SK-N-SH (cell line): ENCODE measurements at regions not wholly inside any gene's neighbourhood (a gene's known extent, or its start where the extent isn't known, plus 50 kb on each side); places are given as distances from the start of the nearest gene placed in this dataset.
"Not testable (repeated sequence)": the region's sequence is repeated elsewhere in the genome, so short reads cannot be mapped to it uniquely, and the experiment has no call there.

Experiments
- CTCF ChIA-PET: fragments of 300-600, 350-600 bp; formaldehyde crosslinking; extraction: SDS; loops from one replicate; lab custom pipeline; 2021; lab: Yijun Ruan, JAX
- POLR2A ChIA-PET: fragments of 350-600 bp; sonication (Branson Sonifier 250); formaldehyde crosslinking; extraction: SDS; loops from one replicate; lab custom pipeline; 2020; ENCODE audit warnings: antibody characterized with exemption, inconsistent platforms; lab: Yijun Ruan, JAX
- DNase-seq: peaks from one replicate; pipeline ENCODE4 v3.0.0; 2012
- H2AFZ ChIP-seq: fragments of 200-600 bp; sonication (generic); 2 replicates; pipeline ENCODE4 v1.8.1; 2016; ENCODE audit warnings: antibody characterized with exemption, mild to moderate bottlenecking, low read depth
- H3F3A ChIP-seq: fragments of 200-600 bp; sonication (generic); replicated peaks from 2 replicates; pipeline ENCODE3; 2016; ENCODE audit warnings: antibody characterized with exemption, mild to moderate bottlenecking; ENCODE audit not compliant: insufficient read depth
- H3K27ac ChIP-seq, 2 experiments: fragments of 200-500 bp in 1 of 2; fragments of 200-600 bp in 1 of 2; sonication (Bioruptor generic) in 1 of 2; sonication (generic), shearing (Covaris generic) in 1 of 2; 2 replicates each; pipeline versions ENCODE4 v1.5.1 to v1.6.1; 2014 to 2016; ENCODE audit warnings: low read depth in 2 of 2, inconsistent platforms in 1 of 2, low read length in 1 of 2, mild to moderate bottlenecking in 1 of 2, mixed read lengths in 1 of 2
- H3K27me3 ChIP-seq: fragments of 200-600 bp; sonication (generic), shearing (Covaris generic); 2 replicates; pipeline ENCODE4 v1.6.1; 2016; ENCODE audit warnings: mixed run types; ENCODE audit not compliant: insufficient read depth
- H3K36me3 ChIP-seq, 2 experiments: fragments of 200-500 bp in 1 of 2; fragments of 200-600 bp in 1 of 2; sonication (Bioruptor generic) in 1 of 2; sonication (generic) in 1 of 2; replicated peaks in 1 of 2; 2 replicates each; pipeline versions ENCODE3 to v1.5.1; 2014 to 2016; ENCODE audit warnings: low read length in 1 of 2, mild to moderate bottlenecking in 1 of 2; ENCODE audit not compliant: insufficient read depth in 2 of 2, control insufficient read depth in 1 of 2
- H3K4me1 ChIP-seq, 2 experiments: fragments of 200-500 bp in 1 of 2; fragments of 200-600 bp in 1 of 2; sonication (Bioruptor generic) in 1 of 2; sonication (generic), shearing (Covaris generic) in 1 of 2; 2 replicates each; pipeline versions ENCODE4 v1.5.1 to v1.6.1; 2014 to 2016; ENCODE audit warnings: low read depth in 1 of 2, low read length in 1 of 2, mixed run types in 1 of 2; ENCODE audit not compliant: insufficient read depth in 2 of 2, control insufficient read depth in 1 of 2
- H3K4me2 ChIP-seq: fragments of 200-600 bp; sonication (generic), shearing (Covaris generic); 2 replicates; pipeline ENCODE4 v1.6.1; 2017; ENCODE audit warnings: mixed run types
- H3K4me3 ChIP-seq, 2 experiments: fragments of 200-500 bp in 1 of 2; fragments of 200-600 bp in 1 of 2; sonication (Bioruptor generic) in 1 of 2; sonication (generic), shearing (Covaris generic) in 1 of 2; 2 replicates each; pipeline versions ENCODE4 v1.5.1 to v1.8.1; 2014 to 2016; ENCODE audit warnings: low read depth in 2 of 2, inconsistent platforms in 1 of 2, low read length in 1 of 2, mild to moderate bottlenecking in 1 of 2, mixed read lengths in 1 of 2, moderate library complexity in 1 of 2
- H3K79me2 ChIP-seq: fragments of 200-600 bp; sonication (generic); 2 replicates; pipeline ENCODE4 v1.8.1; 2017; ENCODE audit warnings: mild to moderate bottlenecking; ENCODE audit not compliant: insufficient read depth
- H3K9ac ChIP-seq: fragments of 200-600 bp; sonication (generic); 2 replicates; pipeline ENCODE4 v1.6.1; 2017; ENCODE audit warnings: mixed run types
- H3K9me2 ChIP-seq: fragments of 200-600 bp; sonication (generic); 2 replicates; pipeline ENCODE4 v1.6.1; 2017; ENCODE audit warnings: mixed run types
- H3K9me3 ChIP-seq: fragments of 200-600 bp; sonication (generic); 2 replicates; pipeline ENCODE4 v1.6.1; 2017; ENCODE audit warnings: mixed run types, mild to moderate bottlenecking, moderate library complexity
- H4K20me1 ChIP-seq: fragments of 200-600 bp; sonication (generic); 2 replicates; pipeline ENCODE4 v1.6.1; 2017; ENCODE audit warnings: mild to moderate bottlenecking, mixed run types; ENCODE audit not compliant: insufficient read depth
- CTCF ChIP-seq: fragments of 200-600 bp; sonication (generic); IDR thresholded peaks from 2 replicates; pipeline ENCODE4 v1.6.1; 2017; ENCODE audit warnings: antibody characterized with exemption, mild to moderate bottlenecking, moderate library complexity
- ELF1 ChIP-seq: IDR thresholded peaks from 2 replicates; pipeline ENCODE4 v1.4.0; 2012
- EZH2phosphoT487 ChIP-seq: fragments of 200-600 bp; sonication (generic); IDR thresholded peaks from 2 replicates; pipeline ENCODE4 v1.6.1; 2017; ENCODE audit warnings: low read depth, mixed run types, mild to moderate bottlenecking, antibody characterized with exemption, moderate library complexity, borderline replicate concordance
- FOSL2 ChIP-seq: IDR thresholded peaks from 2 replicates; pipeline ENCODE4 v1.4.0; 2012; ENCODE audit warnings: low read depth, mild to moderate bottlenecking, moderate library complexity, borderline replicate concordance
- FOXJ3 ChIP-seq: sonication (generic); formaldehyde crosslinking; IDR thresholded peaks from 2 replicates; pipeline ENCODE4 v1.5.1; 2020; ENCODE audit warnings: mild to moderate bottlenecking, missing genetic modification reagents
- GABPA ChIP-seq: IDR thresholded peaks from 2 replicates; pipeline ENCODE4 v1.4.0; 2012; ENCODE audit warnings: low read depth, mild to moderate bottlenecking
- GATA2 ChIP-seq: sonication (generic); formaldehyde crosslinking; IDR thresholded peaks from 2 replicates; pipeline ENCODE4 v1.5.0; 2020; ENCODE audit warnings: mild to moderate bottlenecking, missing genetic modification reagents
- IRF3 ChIP-seq: fragments of 150-350 bp; IDR thresholded peaks from 2 replicates; pipeline ENCODE4 v1.6.1; 2016; ENCODE audit warnings: mild to moderate bottlenecking, low read depth, low read length
- RCOR1 ChIP-seq: fragments of 150-350 bp; IDR thresholded peaks from 2 replicates; pipeline ENCODE4 v1.6.1; 2017; ENCODE audit warnings: antibody characterized with exemption, low read length
- RFX5 ChIP-seq: IDR thresholded peaks from 2 replicates; pipeline ENCODE4 v1.6.1; 2012; ENCODE audit warnings: mild to moderate bottlenecking, improper control_type of control experiment, low read length
- SIN3A ChIP-seq: IDR thresholded peaks from 2 replicates; pipeline ENCODE4 v1.6.1; 2012; ENCODE audit warnings: low read depth, mild to moderate bottlenecking, low read length, moderate library complexity, borderline replicate concordance
- SMC3 ChIP-seq: IDR thresholded peaks from 2 replicates; pipeline ENCODE4 v1.6.1; 2012; ENCODE audit warnings: low read depth, low read length, improper control_type of control experiment
- TEAD4 ChIP-seq: IDR thresholded peaks from 2 replicates; pipeline ENCODE4 v1.4.0; 2012; ENCODE audit warnings: mild to moderate bottlenecking, borderline replicate concordance; ENCODE audit not compliant: insufficient read depth
- ZBTB33 ChIP-seq: IDR thresholded peaks from 2 replicates; pipeline ENCODE4 v1.4.0; 2012; ENCODE audit warnings: low read depth, borderline replicate concordance
- WGBS: methylation state at CpG from one replicate; pipeline ENCODE4 v1.1.6; 2017; ENCODE audit warnings: low lambda C conversion rate; 5-methylcytosine and 5-hydroxymethylcytosine counted together
- TF ChIP-seq, protein P1 (sequence below): IDR thresholded peaks from 2 replicates; pipeline ENCODE4; 2012
- TF ChIP-seq, protein P2 (sequence below): fragments of 150-350 bp; IDR thresholded peaks from 2 replicates; pipeline ENCODE4 v1.6.1; 2017; ENCODE audit warnings: antibody characterized with exemption, low read length, low read depth, borderline replicate concordance

DNA sequence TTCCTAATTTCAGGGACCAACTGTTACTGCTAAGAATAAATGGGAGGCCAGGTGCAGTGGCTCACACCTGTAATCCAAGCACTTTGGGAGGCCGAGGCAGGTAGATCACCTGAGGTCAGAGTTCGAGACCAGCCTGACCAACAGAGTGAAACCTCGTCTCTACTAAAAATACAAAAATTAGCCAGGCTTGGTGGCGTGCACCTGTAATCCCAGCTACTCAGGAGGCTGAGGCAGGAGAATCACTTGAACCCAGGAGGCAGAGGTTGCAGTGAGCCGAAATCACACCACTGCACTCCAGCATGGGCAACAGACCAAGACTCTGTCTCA lies 95.6 kb upstream of the CHD2 start:
- H4K20me1 ChIP-seq, POLR2A ChIA-PET, DNase-seq, H3K36me3 ChIP-seq, H3K27me3 ChIP-seq, H3K9me2 ChIP-seq, H3K4me2 ChIP-seq, H3K4me3 ChIP-seq, H2AFZ ChIP-seq, H3K79me2 ChIP-seq, H3K9me3 ChIP-seq: not testable (repeated sequence)
- peaks cover 0 to 11% of the 10 kb centered on the region in 2 experiments; a peak in 2 of 4 replicates for H3K4me1 ChIP-seq
- H3K9ac ChIP-seq, result peak overlapping the region; percentile 42; the same call in 1 of the 2 replicates
- WGBS, result 95% methylated on average over 5 of the region's 5 CpGs
- peak overlapping the region in 1 of 2 experiments; percentile 87; a peak in 2 of 4 replicates for H3K27ac ChIP-seq
- peaks cover 38% of the 10 kb centered on the region for H3F3A ChIP-seq
- CTCF ChIA-PET, result interaction anchor here (0.6 to 1.4 kb wide), 3 partner anchors 109 to 1332 kb away, joined by 3 to 4 read pairs (median 3); no protein-coding TSS in a partner anchor

DNA sequence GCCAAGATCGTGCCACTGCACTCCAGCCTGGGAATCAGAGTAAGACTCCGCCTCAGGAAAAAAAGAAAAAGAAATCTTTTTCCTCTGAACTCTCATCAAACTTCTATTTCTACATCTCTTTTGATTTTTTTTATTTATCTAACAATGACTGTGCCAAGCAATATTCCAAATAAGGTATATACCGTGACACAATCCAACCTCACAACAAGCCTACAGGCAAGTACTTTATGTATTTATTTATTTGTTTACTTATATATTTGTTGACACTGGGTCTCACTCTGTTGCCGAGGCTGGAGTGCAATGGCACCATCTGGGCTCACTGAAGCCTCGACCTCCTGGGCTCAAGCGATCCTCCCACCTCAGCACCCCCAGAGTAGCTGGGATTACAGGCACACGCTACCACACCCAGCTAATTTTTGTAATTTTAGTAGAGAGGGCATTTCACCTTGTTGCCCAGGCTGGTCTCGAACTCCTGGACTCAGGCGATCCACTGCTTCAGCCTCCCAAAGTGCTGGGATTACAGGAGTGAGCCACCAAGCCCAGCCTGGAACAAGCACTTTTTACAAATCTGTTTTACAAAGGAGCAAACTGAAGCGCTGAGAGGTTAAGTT lies 94.9 kb upstream of the CHD2 start:
- H3K4me2 ChIP-seq, result no peak overlapping the region
- H3K79me2 ChIP-seq, result no peaks in the 10 kb centered on the region
- no peaks in the 10 kb centered on the region for H3K36me3 ChIP-seq
- ChIA-PET CTCF (interaction anchor here (1.3 to 5.3 kb wide), 2 partner anchors 8 to 113 kb away, joined by 5 to 26 read pairs; no protein-coding TSS in a partner anchor), POLR2A (no interaction called here)
- 0 out of 2 replicates have a peak overlapping the region, but pooled peaks have one; percentile 20 for H2AFZ ChIP-seq
- TF ChIP-seq SMC3 (no peak), GATA2 (no peak), GABPA (no peak), FOSL2 (no peak), RCOR1 (no peak), SIN3A (no peak), FOXJ3 (CRISPR knock-in tag) (no peak), CTCF (no peak), EZH2phosphoT487 (no peak), IRF3 (no peak), ZBTB33 (no peak), RFX5 (no peak), TEAD4 (no peak), ELF1 (no peak)
- TF ChIP-seq, protein P1, sequence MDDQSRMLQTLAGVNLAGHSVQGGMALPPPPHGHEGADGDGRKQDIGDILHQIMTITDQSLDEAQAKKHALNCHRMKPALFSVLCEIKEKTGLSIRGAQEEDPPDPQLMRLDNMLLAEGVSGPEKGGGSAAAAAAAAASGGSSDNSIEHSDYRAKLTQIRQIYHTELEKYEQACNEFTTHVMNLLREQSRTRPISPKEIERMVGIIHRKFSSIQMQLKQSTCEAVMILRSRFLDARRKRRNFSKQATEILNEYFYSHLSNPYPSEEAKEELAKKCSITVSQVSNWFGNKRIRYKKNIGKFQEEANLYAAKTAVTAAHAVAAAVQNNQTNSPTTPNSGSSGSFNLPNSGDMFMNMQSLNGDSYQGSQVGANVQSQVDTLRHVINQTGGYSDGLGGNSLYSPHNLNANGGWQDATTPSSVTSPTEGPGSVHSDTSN, result no peak
- TF ChIP-seq, protein P2, sequence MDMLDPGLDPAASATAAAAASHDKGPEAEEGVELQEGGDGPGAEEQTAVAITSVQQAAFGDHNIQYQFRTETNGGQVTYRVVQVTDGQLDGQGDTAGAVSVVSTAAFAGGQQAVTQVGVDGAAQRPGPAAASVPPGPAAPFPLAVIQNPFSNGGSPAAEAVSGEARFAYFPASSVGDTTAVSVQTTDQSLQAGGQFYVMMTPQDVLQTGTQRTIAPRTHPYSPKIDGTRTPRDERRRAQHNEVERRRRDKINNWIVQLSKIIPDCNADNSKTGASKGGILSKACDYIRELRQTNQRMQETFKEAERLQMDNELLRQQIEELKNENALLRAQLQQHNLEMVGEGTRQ, result no peak
- H3K27ac ChIP-seq, result no peak overlapping the region
- peaks cover 0 to 11% of the 10 kb centered on the region in 2 experiments; a peak in 2 of 4 replicates for H3K4me1 ChIP-seq
- H3K9me2 ChIP-seq, result no peaks in the 10 kb centered on the region
- no peaks in the 10 kb centered on the region for H3K9me3 ChIP-seq
- no peak overlapping the region for H3K4me3 ChIP-seq
- WGBS, result 94% methylated on average over 10 of the region's 10 CpGs
- H4K20me1 ChIP-seq, result no peaks in the 10 kb centered on the region
- no peak overlapping the region for H3K9ac ChIP-seq
- H3K27me3 ChIP-seq, result no peaks in the 10 kb centered on the region
- H3F3A ChIP-seq, result peaks cover 43% of the 10 kb centered on the region
- no peak for DNase-seq
